ENCODE measurements at regions not wholly inside any gene's neighbourhood (a gene's known extent, or its start where the extent isn't known, plus 50 kb on each side); places are given as distances from the start of the nearest gene placed in this dataset.

DNA sequence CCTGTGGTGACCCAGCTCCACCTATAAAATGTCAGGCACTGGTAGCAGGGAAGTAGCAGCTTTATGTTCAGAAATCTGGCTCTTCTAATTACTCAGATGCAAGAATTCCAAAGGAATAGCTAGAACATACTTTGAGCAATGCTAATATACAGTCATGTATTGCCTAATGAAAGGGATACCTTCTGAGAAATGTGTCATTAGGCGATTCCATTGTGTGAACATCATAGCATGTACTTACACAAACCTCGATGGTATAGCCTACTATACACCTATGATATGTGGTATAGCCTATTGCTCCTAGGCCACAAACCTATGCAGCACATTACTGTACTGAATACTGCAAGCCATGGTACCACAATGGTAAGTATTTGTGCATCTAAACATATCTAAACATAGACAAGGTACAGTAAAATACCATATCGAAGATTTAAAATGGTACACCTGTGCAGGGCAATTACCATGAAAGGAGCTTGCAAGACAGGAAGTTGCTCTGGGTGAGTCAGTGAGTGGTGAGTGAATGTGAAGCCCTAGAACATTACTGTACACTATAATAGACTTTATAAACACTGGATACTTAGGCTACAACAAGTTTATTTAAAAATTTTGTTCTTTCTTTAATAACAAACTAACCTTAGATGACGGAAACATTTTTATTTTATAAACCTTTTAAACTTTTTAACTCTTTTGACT lies 50.3 kb upstream of the ETAA1 start:
- Mint-ChIP-seq H3K27ac (ENCODE audit: unreplicated experiment) (no peak overlapping the region), H3K27me3 (ENCODE audit: unreplicated experiment) (peaks cover 8% of the 10 kb centered on the region), H3K4me1 (ENCODE audit: unreplicated experiment) (no peaks in the 10 kb centered on the region), H3K36me3 (ENCODE audit: unreplicated experiment) (no peaks in the 10 kb centered on the region), H3K4me3 (ENCODE audit: unreplicated experiment) (no peak overlapping the region), H3K9me3 (ENCODE audit: unreplicated experiment) (peaks cover 3% of the 10 kb centered on the region)
- DNase-seq (ENCODE audit: extremely low spot score, unreplicated experiment), result no peak
- TF ChIP-seq, protein P1, sequence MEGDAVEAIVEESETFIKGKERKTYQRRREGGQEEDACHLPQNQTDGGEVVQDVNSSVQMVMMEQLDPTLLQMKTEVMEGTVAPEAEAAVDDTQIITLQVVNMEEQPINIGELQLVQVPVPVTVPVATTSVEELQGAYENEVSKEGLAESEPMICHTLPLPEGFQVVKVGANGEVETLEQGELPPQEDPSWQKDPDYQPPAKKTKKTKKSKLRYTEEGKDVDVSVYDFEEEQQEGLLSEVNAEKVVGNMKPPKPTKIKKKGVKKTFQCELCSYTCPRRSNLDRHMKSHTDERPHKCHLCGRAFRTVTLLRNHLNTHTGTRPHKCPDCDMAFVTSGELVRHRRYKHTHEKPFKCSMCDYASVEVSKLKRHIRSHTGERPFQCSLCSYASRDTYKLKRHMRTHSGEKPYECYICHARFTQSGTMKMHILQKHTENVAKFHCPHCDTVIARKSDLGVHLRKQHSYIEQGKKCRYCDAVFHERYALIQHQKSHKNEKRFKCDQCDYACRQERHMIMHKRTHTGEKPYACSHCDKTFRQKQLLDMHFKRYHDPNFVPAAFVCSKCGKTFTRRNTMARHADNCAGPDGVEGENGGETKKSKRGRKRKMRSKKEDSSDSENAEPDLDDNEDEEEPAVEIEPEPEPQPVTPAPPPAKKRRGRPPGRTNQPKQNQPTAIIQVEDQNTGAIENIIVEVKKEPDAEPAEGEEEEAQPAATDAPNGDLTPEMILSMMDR (IDR thresholded peaks at IDR 0.05), result no peak
